T-helper 1 cell (primary cell): ENCODE measurements at regions not wholly inside any gene's neighbourhood (a gene's known extent, or its start where the extent isn't known, plus 50 kb on each side); places are given as distances from the start of the nearest gene placed in this dataset.

ENCODE experiments used
- DNase-seq, 5 donors: peaks; one replicate each; pipeline ENCODE4 v3.0.0-alpha.2; 2012 to 2020

GRCh38 chr12:124489220-124489619, 78.2 kb downstream of the NCOR2 start:
- DNase-seq = no peak

GRCh38 chr12:124488520-124488919, 78.9 kb downstream of the NCOR2 start:
- DNase-seq = no peak

- no peak for DNase-seq
Observed at GRCh38 chr12:124487834-124488165, 79.6 kb downstream of the NCOR2 start.

GRCh38 chr12:124487066-124487833, 80.2 kb downstream of the NCOR2 start:
- no peak for DNase-seq

- DNase-seq = no peak
Observed at GRCh38 chr12:124486346-124486963, 81.0 kb downstream of the NCOR2 start.

GRCh38 chr12:124485371-124485770, 82.0 kb downstream of the NCOR2 start:
- no peak for DNase-seq

- no peak for DNase-seq
Observed at GRCh38 chr12:124484526-124484953, 82.9 kb downstream of the NCOR2 start.

- no peak for DNase-seq
Observed at GRCh38 chr12:124484067-124484466, 83.3 kb downstream of the NCOR2 start.

- no peak for DNase-seq
Observed at GRCh38 chr12:124482901-124483799, 84.3 kb downstream of the NCOR2 start.

GRCh38 chr12:124482567-124482893, 84.9 kb downstream of the NCOR2 start:
- no peak for DNase-seq

GRCh38 chr12:124481772-124482566, 85.4 kb downstream of the NCOR2 start:
- DNase-seq = no peak

- no peak for DNase-seq
Observed at GRCh38 chr12:124481257-124481750, 86.1 kb downstream of the NCOR2 start.

GRCh38 chr12:124480469-124481256, 86.7 kb downstream of the NCOR2 start:
- DNase-seq = peak in 2 of 5 donors; percentile 30 to 77

GRCh38 chr12:124479680-124480468, 87.5 kb downstream of the NCOR2 start:
- no peak for DNase-seq

- no peak for DNase-seq
Observed at GRCh38 chr12:124478985-124479645, 88.3 kb downstream of the NCOR2 start.

GRCh38 chr12:124478416-124478815, 89.0 kb downstream of the NCOR2 start:
- no peak for DNase-seq

- DNase-seq = no peak
Observed at GRCh38 chr12:124477107-124477915, 90.1 kb downstream of the NCOR2 start.

- no peak for DNase-seq
Observed at GRCh38 chr12:124476011-124476400, 91.4 kb downstream of the NCOR2 start.

GRCh38 chr12:124475295-124476010, 92.0 kb downstream of the NCOR2 start:
- no peak for DNase-seq
